SK-N-SH (cell line): ENCODE measurements at regions not wholly inside any gene's neighbourhood (a gene's known extent, or its start where the extent isn't known, plus 50 kb on each side); places are given as distances from the start of the nearest gene placed in this dataset.

ENCODE experiments used
- CTCF ChIA-PET: fragments of 300-600, 350-600 bp; formaldehyde crosslinking; extraction: SDS; loops from one replicate; lab custom pipeline; 2021; lab: Yijun Ruan, JAX
- POLR2A ChIA-PET: fragments of 350-600 bp; sonication (Branson Sonifier 250); formaldehyde crosslinking; extraction: SDS; loops from one replicate; lab custom pipeline; 2020; ENCODE audit warnings: antibody characterized with exemption, inconsistent platforms; lab: Yijun Ruan, JAX
- DNase-seq: peaks from one replicate; pipeline ENCODE4 v3.0.0; 2012
- H2AFZ ChIP-seq: fragments of 200-600 bp; sonication (generic); 2 replicates; pipeline ENCODE4 v1.8.1; 2016; ENCODE audit warnings: antibody characterized with exemption, mild to moderate bottlenecking, low read depth
- H3F3A ChIP-seq: fragments of 200-600 bp; sonication (generic); replicated peaks from 2 replicates; pipeline ENCODE3; 2016; ENCODE audit warnings: antibody characterized with exemption, mild to moderate bottlenecking; ENCODE audit not compliant: insufficient read depth
- H3K27ac ChIP-seq, 2 experiments: fragments of 200-500 bp in 1 of 2; fragments of 200-600 bp in 1 of 2; sonication (Bioruptor generic) in 1 of 2; sonication (generic), shearing (Covaris generic) in 1 of 2; 2 replicates each; pipeline versions ENCODE4 v1.5.1 to v1.6.1; 2014 to 2016; ENCODE audit warnings: low read depth in 2 of 2, inconsistent platforms in 1 of 2, low read length in 1 of 2, mild to moderate bottlenecking in 1 of 2, mixed read lengths in 1 of 2
- H3K27me3 ChIP-seq: fragments of 200-600 bp; sonication (generic), shearing (Covaris generic); 2 replicates; pipeline ENCODE4 v1.6.1; 2016; ENCODE audit warnings: mixed run types; ENCODE audit not compliant: insufficient read depth
- H3K36me3 ChIP-seq, 2 experiments: fragments of 200-500 bp in 1 of 2; fragments of 200-600 bp in 1 of 2; sonication (Bioruptor generic) in 1 of 2; sonication (generic) in 1 of 2; replicated peaks in 1 of 2; 2 replicates each; pipeline versions ENCODE3 to v1.5.1; 2014 to 2016; ENCODE audit warnings: low read length in 1 of 2, mild to moderate bottlenecking in 1 of 2; ENCODE audit not compliant: insufficient read depth in 2 of 2, control insufficient read depth in 1 of 2
- H3K4me1 ChIP-seq, 2 experiments: fragments of 200-500 bp in 1 of 2; fragments of 200-600 bp in 1 of 2; sonication (Bioruptor generic) in 1 of 2; sonication (generic), shearing (Covaris generic) in 1 of 2; 2 replicates each; pipeline versions ENCODE4 v1.5.1 to v1.6.1; 2014 to 2016; ENCODE audit warnings: low read depth in 1 of 2, low read length in 1 of 2, mixed run types in 1 of 2; ENCODE audit not compliant: insufficient read depth in 2 of 2, control insufficient read depth in 1 of 2
- H3K4me2 ChIP-seq: fragments of 200-600 bp; sonication (generic), shearing (Covaris generic); 2 replicates; pipeline ENCODE4 v1.6.1; 2017; ENCODE audit warnings: mixed run types
- H3K4me3 ChIP-seq, 2 experiments: fragments of 200-500 bp in 1 of 2; fragments of 200-600 bp in 1 of 2; sonication (Bioruptor generic) in 1 of 2; sonication (generic), shearing (Covaris generic) in 1 of 2; 2 replicates each; pipeline versions ENCODE4 v1.5.1 to v1.8.1; 2014 to 2016; ENCODE audit warnings: low read depth in 2 of 2, inconsistent platforms in 1 of 2, low read length in 1 of 2, mild to moderate bottlenecking in 1 of 2, mixed read lengths in 1 of 2, moderate library complexity in 1 of 2
- H3K79me2 ChIP-seq: fragments of 200-600 bp; sonication (generic); 2 replicates; pipeline ENCODE4 v1.8.1; 2017; ENCODE audit warnings: mild to moderate bottlenecking; ENCODE audit not compliant: insufficient read depth
- H3K9ac ChIP-seq: fragments of 200-600 bp; sonication (generic); 2 replicates; pipeline ENCODE4 v1.6.1; 2017; ENCODE audit warnings: mixed run types
- H3K9me2 ChIP-seq: fragments of 200-600 bp; sonication (generic); 2 replicates; pipeline ENCODE4 v1.6.1; 2017; ENCODE audit warnings: mixed run types
- H3K9me3 ChIP-seq: fragments of 200-600 bp; sonication (generic); 2 replicates; pipeline ENCODE4 v1.6.1; 2017; ENCODE audit warnings: mixed run types, mild to moderate bottlenecking, moderate library complexity
- H4K20me1 ChIP-seq: fragments of 200-600 bp; sonication (generic); 2 replicates; pipeline ENCODE4 v1.6.1; 2017; ENCODE audit warnings: mild to moderate bottlenecking, mixed run types; ENCODE audit not compliant: insufficient read depth
- ELF1 ChIP-seq: IDR thresholded peaks from 2 replicates; pipeline ENCODE4 v1.4.0; 2012
- EP300 ChIP-seq, 2 experiments: IDR thresholded peaks; 2 replicates each; pipeline versions ENCODE4 v1.4.0 to v1.6.1; 2012; ENCODE audit warnings: borderline replicate concordance in 1 of 2, low read depth in 1 of 2, low read length in 1 of 2
- FOSL2 ChIP-seq: IDR thresholded peaks from 2 replicates; pipeline ENCODE4 v1.4.0; 2012; ENCODE audit warnings: low read depth, mild to moderate bottlenecking, moderate library complexity, borderline replicate concordance
- GATA2 ChIP-seq: sonication (generic); formaldehyde crosslinking; IDR thresholded peaks from 2 replicates; pipeline ENCODE4 v1.5.0; 2020; ENCODE audit warnings: mild to moderate bottlenecking, missing genetic modification reagents
- IRF3 ChIP-seq: fragments of 150-350 bp; IDR thresholded peaks from 2 replicates; pipeline ENCODE4 v1.6.1; 2016; ENCODE audit warnings: mild to moderate bottlenecking, low read depth, low read length
- MEF2A ChIP-seq: IDR thresholded peaks from 2 replicates; pipeline ENCODE4 v1.4.0; 2012; ENCODE audit warnings: low read depth, borderline replicate concordance
- MXI1 ChIP-seq: IDR thresholded peaks from 2 replicates; pipeline ENCODE4 v1.6.1; 2012; ENCODE audit warnings: mild to moderate bottlenecking, low read depth, low read length, improper control_type of control experiment
- NFIC ChIP-seq: IDR thresholded peaks from 2 replicates; pipeline ENCODE4 v1.4.0; 2012; ENCODE audit warnings: borderline replicate concordance
- NRF1 ChIP-seq: IDR thresholded peaks from 2 replicates; pipeline ENCODE4 v1.6.1; 2012; ENCODE audit warnings: low read depth, mild to moderate bottlenecking, low read length
- RAD21 ChIP-seq: IDR thresholded peaks from 2 replicates; pipeline ENCODE4 v1.6.1; 2012; ENCODE audit warnings: mild to moderate bottlenecking, low read length
- RFX5 ChIP-seq: IDR thresholded peaks from 2 replicates; pipeline ENCODE4 v1.6.1; 2012; ENCODE audit warnings: mild to moderate bottlenecking, improper control_type of control experiment, low read length
- TAF1 ChIP-seq: IDR thresholded peaks from 2 replicates; pipeline ENCODE4 v1.6.1; 2012; ENCODE audit warnings: low read depth, mild to moderate bottlenecking, low read length, moderate library complexity, borderline replicate concordance
- TCF12 ChIP-seq: IDR thresholded peaks from 2 replicates; pipeline ENCODE4 v1.4.0; 2012
- ZBTB33 ChIP-seq: IDR thresholded peaks from 2 replicates; pipeline ENCODE4 v1.4.0; 2012; ENCODE audit warnings: low read depth, borderline replicate concordance
- WGBS: methylation state at CpG from one replicate; pipeline ENCODE4 v1.1.6; 2017; ENCODE audit warnings: low lambda C conversion rate; 5-methylcytosine and 5-hydroxymethylcytosine counted together
- TF ChIP-seq, protein P1 (sequence below): IDR thresholded peaks from 2 replicates; pipeline ENCODE4; 2012

GRCh38 chr7:156082048-156083040, 270.1 kb upstream of the SHH start:
- CTCF ChIA-PET = no interaction called here
- H3K9me3 ChIP-seq = no peaks in the 10 kb centered on the region
- H3F3A ChIP-seq = no peaks in the 10 kb centered on the region

GRCh38 chr7:156080596-156080995, 268.3 kb upstream of the SHH start:
- Histone ChIP-seq H3K4me3 (no peak overlapping the region), H3K27ac (no peak overlapping the region), H4K20me1 (no peaks in the 10 kb centered on the region), H3K4me2 (no peak overlapping the region), H3K9me3 (no peaks in the 10 kb centered on the region), H3K9me2 (no peaks in the 10 kb centered on the region), H2AFZ (no peak overlapping the region), H3K36me3 (no peaks in the 10 kb centered on the region), H3K27me3 (peaks cover 60% of the 10 kb centered on the region), H3K9ac (no peak overlapping the region), H3F3A (no peaks in the 10 kb centered on the region), H3K4me1 (no peaks in the 10 kb centered on the region), H3K79me2 (no peaks in the 10 kb centered on the region)
- 2% methylated on average over 3 of the region's 3 CpGs for WGBS
- no peak for DNase-seq
- CTCF ChIA-PET = no interaction called here
- TF ChIP-seq MEF2A = no peak
- TF ChIP-seq ZBTB33 = no peak
- no peak for TF ChIP-seq TCF12
- TF ChIP-seq MXI1 = no peak
- TF ChIP-seq RAD21 = no peak
- no peak for TF ChIP-seq IRF3
- no peak for TF ChIP-seq FOSL2
- no peak for TF ChIP-seq ELF1
- TF ChIP-seq, protein P1, sequence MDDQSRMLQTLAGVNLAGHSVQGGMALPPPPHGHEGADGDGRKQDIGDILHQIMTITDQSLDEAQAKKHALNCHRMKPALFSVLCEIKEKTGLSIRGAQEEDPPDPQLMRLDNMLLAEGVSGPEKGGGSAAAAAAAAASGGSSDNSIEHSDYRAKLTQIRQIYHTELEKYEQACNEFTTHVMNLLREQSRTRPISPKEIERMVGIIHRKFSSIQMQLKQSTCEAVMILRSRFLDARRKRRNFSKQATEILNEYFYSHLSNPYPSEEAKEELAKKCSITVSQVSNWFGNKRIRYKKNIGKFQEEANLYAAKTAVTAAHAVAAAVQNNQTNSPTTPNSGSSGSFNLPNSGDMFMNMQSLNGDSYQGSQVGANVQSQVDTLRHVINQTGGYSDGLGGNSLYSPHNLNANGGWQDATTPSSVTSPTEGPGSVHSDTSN = no peak
- no peak for TF ChIP-seq NFIC
- no peak for TF ChIP-seq RFX5
- TF ChIP-seq GATA2 (CRISPR knock-in tag) = no peak
- TF ChIP-seq NRF1 = no peak
- POLR2A ChIA-PET = no interaction called here

More at GRCh38 chr7:156082048-156083040, 270.1 kb upstream of the SHH start:
- H3K4me2 ChIP-seq = no peak overlapping the region
- H3K9ac ChIP-seq = no peak overlapping the region
- peaks cover 52% of the 10 kb centered on the region for H3K27me3 ChIP-seq
- H3K27ac ChIP-seq = no peak overlapping the region
- DNase-seq = no peak
- WGBS = 5% methylated on average over 21 of the region's 21 CpGs
- H3K79me2 ChIP-seq = no peaks in the 10 kb centered on the region
- H3K9me2 ChIP-seq = no peaks in the 10 kb centered on the region
- H3K36me3 ChIP-seq = no peaks in the 10 kb centered on the region
- no peak overlapping the region for H2AFZ ChIP-seq
- no peaks in the 10 kb centered on the region for H3K4me1 ChIP-seq
- H3K4me3 ChIP-seq = no peak overlapping the region
- TF ChIP-seq NFIC (no peak), EP300 (IDR thresholded peaks at IDR 0.05; ENCODE audit: borderline replicate concordance in 1 of 2, low read depth in 1 of 2, low read length in 1 of 2) (no peak), TCF12 (no peak), TAF1 (no peak)
- TF ChIP-seq, all 33 proteins: peak for 0
- POLR2A ChIA-PET = no interaction called here
- no peaks in the 10 kb centered on the region for H4K20me1 ChIP-seq
